Stimulated activated CD4-positive, alpha-beta T cell treated with anti-CD3 and anti-CD28 coated beads, Interleukin-1b, Interleukin-23, amount 100 ng/mL, for 48 hours (primary cell): ENCODE measurements at regions not wholly inside any gene's neighbourhood (a gene's known extent, or its start where the extent isn't known, plus 50 kb on each side); places are given as distances from the start of the nearest gene placed in this dataset.
"Not testable (repeated sequence)": the region's sequence is repeated elsewhere in the genome, so short reads cannot be mapped to it uniquely, and the experiment has no call there.

ENCODE experiments used
- DNase-seq: peaks from one replicate; pipeline ENCODE4 v3.0.0-alpha.2; 2020

- DNase-seq: no peak
Measured at GRCh38 chr3:72288955-72289691, 504.2 kb upstream of the PROK2 start.

- DNase-seq: no peak
Measured at GRCh38 chr3:72287956-72288355, 503.0 kb upstream of the PROK2 start.

GRCh38 chr3:72285502-72285901, 500.6 kb upstream of the PROK2 start:
- no peak for DNase-seq

GRCh38 chr3:72284471-72284870, 499.5 kb upstream of the PROK2 start:
- DNase-seq: no peak

GRCh38 chr3:72282918-72283317, 498.0 kb upstream of the PROK2 start:
- DNase-seq: no peak

- no peak for DNase-seq
Measured at GRCh38 chr3:72281551-72281950, 496.6 kb upstream of the PROK2 start.

GRCh38 chr3:72280876-72281275, 495.9 kb upstream of the PROK2 start:
- no peak for DNase-seq

GRCh38 chr3:72279631-72280041, 494.7 kb upstream of the PROK2 start:
- DNase-seq: no peak

- no peak for DNase-seq
Measured at GRCh38 chr3:72279068-72279604, 494.2 kb upstream of the PROK2 start.

- DNase-seq: no peak
Measured at GRCh38 chr3:72278349-72279067, 493.6 kb upstream of the PROK2 start.

- no peak for DNase-seq
Measured at GRCh38 chr3:72277710-72278109, 492.8 kb upstream of the PROK2 start.

GRCh38 chr3:72276806-72277205, 491.9 kb upstream of the PROK2 start:
- DNase-seq: no peak

- no peak for DNase-seq
Measured at GRCh38 chr3:72275331-72275751, 490.4 kb upstream of the PROK2 start.

- DNase-seq: no peak
Measured at GRCh38 chr3:72274493-72275330, 489.8 kb upstream of the PROK2 start.

- no peak for DNase-seq
Measured at GRCh38 chr3:72273615-72274014, 488.7 kb upstream of the PROK2 start.

- no peak for DNase-seq
Measured at GRCh38 chr3:72272356-72272755, 487.4 kb upstream of the PROK2 start.

- no peak for DNase-seq
Measured at GRCh38 chr3:72271923-72272322, 487.0 kb upstream of the PROK2 start.

- no peak for DNase-seq
Measured at GRCh38 chr3:72271216-72271615, 486.3 kb upstream of the PROK2 start.

GRCh38 chr3:72270730-72271129, 485.8 kb upstream of the PROK2 start:
- no peak for DNase-seq

- peak; percentile 23 for DNase-seq
Measured at GRCh38 chr3:72270072-72270681, 485.2 kb upstream of the PROK2 start.

GRCh38 chr3:72269475-72269874, 484.5 kb upstream of the PROK2 start:
- no peak for DNase-seq

- DNase-seq: not testable (repeated sequence)
Measured at GRCh38 chr3:72266921-72267524, 482.1 kb upstream of the PROK2 start.

GRCh38 chr3:72266016-72266370, 481.0 kb upstream of the PROK2 start:
- no peak for DNase-seq
